Stimulated activated effector memory CD8-positive, alpha-beta T cell treated with anti-CD3 and anti-CD28 coated beads, Interleukin-12 subunit alpha, Interleukin-12 subunit beta, amount 100 ng/mL, for 72 hours (primary cell): ENCODE measurements at regions not wholly inside any gene's neighbourhood (a gene's known extent, or its start where the extent isn't known, plus 50 kb on each side); places are given as distances from the start of the nearest gene placed in this dataset.

Experiments used
- ATAC-seq: fragments of 150-1000 bp; cut with Tn5 transposase; 2 replicates; pipeline ENCODE4 v1.10.0; 2021
- DNase-seq, 2 donors: peaks; one replicate each; pipeline ENCODE4 v3.0.0; 2021 to 2022; ENCODE audit warnings: low spot score in 2 of 2
- H3K27ac Mint-ChIP-seq: one replicate; pipeline ENCODE4 v1.8.0; 2022; ENCODE audit warnings: mild to moderate bottlenecking, mixed read lengths
- H3K36me3 Mint-ChIP-seq: one replicate; pipeline ENCODE4 v1.8.0; 2022; ENCODE audit warnings: mild to moderate bottlenecking, mixed read lengths
- H3K4me1 Mint-ChIP-seq: one replicate; pipeline ENCODE4 v1.8.0; 2022; ENCODE audit warnings: mixed read lengths
- H3K4me3 Mint-ChIP-seq: one replicate; pipeline ENCODE4 v1.8.0; 2022; ENCODE audit warnings: mild to moderate bottlenecking, mixed read lengths
- H3K9me3 Mint-ChIP-seq: one replicate; pipeline ENCODE4 v1.8.0; 2022; ENCODE audit warnings: mixed read lengths

DNA sequence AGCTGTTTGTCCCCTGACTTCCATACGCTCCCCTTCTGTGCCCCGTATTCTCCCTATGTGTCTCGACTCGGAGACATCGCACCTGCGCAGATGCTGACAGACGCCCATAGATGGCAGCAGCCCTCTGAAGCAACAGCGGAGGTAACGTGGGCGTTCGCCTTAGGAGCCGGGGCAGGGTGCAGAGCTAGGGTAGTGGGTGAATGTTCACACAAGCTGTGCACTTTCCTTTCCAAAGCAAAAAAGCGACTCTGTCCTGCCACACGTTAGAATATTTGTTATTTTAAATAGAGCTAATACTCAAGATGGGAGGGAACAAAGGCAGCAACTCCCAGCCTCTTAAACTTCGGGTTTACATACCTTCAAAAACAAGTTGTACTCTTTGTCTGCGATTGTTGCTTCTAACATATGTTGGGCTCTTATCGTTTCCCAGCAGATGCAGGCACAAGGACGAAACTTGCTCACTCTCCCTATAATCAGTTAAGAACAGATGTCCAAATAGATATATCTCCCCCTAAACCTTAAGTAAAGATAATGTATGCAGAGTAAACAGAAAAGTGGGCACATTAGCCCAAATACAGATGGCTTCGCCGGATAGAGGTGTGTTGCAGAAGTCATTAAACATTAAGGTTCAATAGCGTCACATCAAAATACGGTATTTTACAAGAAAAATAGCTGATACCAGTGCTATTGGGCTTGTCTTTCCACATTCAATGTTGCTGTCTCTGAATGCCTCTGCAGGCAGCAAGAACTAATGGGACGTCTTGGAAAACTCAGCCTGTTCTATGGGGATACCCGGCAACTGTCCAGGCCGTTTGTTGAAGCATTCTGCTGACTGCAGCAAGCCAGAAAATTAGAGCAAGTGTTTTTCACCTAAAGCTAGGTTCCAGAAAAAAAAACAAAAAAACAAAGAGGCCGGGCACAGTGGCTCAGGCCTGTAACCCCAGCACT is 340.3 kb upstream of the PRKCQ start:
- ATAC-seq (peak; percentile 98), DNase-seq (peak; percentile 60 to 85)
- Mint-ChIP-seq H3K9me3 (no peaks in the 10 kb centered on the region), H3K4me1 (peaks cover 39% of the 10 kb centered on the region), H3K4me3 (peak overlapping the region; percentile 44), H3K36me3 (no peaks in the 10 kb centered on the region), H3K27ac (no peak overlapping the region)

DNA sequence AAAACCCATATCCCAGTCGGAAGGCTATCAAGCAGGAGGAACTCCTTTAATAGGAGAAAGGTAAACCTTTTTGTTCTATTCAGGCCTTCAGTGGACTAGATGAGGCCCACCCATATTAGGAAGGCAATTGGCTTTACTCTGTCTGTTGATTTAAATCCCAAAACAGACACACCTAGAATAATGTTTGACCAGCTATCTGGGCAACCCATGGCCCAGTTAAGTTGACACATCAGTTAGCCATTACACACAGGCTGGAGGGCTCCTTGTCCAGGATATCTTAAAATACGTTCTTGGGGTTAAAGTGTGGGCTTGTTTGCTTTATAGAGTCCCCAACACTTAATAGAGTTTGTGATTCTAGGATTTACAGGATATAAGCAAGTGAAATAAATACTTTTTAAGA is 339.0 kb upstream of the PRKCQ start:
- DNase-seq: no peak
- no peak overlapping the region for H3K4me3 Mint-ChIP-seq
- no peaks in the 10 kb centered on the region for H3K36me3 Mint-ChIP-seq
- H3K27ac Mint-ChIP-seq: no peak overlapping the region
- H3K4me1 Mint-ChIP-seq: peaks cover 26% of the 10 kb centered on the region
- no peaks in the 10 kb centered on the region for H3K9me3 Mint-ChIP-seq
- no peak for ATAC-seq

DNA sequence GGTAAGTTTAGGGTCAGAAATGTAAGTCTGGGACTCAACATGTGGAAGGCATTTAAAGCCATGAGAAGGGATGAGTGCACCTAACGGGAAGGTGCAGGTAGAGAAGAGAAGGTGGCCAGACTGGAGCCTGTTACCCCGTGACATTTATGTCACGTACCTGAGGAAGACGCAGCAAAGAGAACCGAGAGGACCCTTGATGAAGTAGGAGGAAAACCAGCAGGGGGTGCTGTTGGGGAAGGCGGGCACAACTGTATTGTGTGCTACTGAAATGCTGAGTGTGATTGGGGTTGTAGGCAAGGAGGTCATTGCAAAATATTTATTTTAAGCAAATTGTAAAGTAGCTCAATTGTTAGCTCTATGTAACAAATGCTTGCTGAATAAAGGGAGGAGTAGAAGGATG is 338.2 kb upstream of the PRKCQ start:
- ATAC-seq (peak; percentile 74), DNase-seq (peak; percentile 74 to 86)
- no peak overlapping the region for H3K27ac Mint-ChIP-seq
- H3K4me1 Mint-ChIP-seq: peaks cover 24% of the 10 kb centered on the region
- H3K4me3 Mint-ChIP-seq: no peak overlapping the region
- H3K9me3 Mint-ChIP-seq: no peaks in the 10 kb centered on the region
- H3K36me3 Mint-ChIP-seq: no peaks in the 10 kb centered on the region

DNA sequence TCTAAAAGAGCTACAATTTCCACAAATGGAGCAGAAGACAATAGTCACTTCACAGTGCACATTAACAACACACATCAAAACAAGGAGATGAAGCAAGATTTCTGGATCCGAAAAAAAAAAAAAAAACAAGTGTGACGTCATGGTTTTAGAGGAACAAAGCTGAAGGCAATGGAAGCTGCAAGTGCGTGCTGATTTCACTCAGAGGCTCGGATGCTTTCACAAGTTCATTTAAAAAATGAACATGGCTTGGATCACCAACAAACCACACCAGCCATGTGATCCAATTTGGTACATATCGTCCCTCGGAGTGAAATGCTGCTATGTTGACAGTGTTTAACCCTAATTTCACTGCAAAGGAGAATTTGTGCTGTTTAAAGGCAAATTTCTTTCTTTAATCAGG is 337.0 kb upstream of the PRKCQ start:
- Mint-ChIP-seq H3K4me1 (peaks cover 24% of the 10 kb centered on the region), H3K9me3 (no peaks in the 10 kb centered on the region), H3K27ac (no peak overlapping the region), H3K4me3 (no peak overlapping the region), H3K36me3 (no peaks in the 10 kb centered on the region)
- ATAC-seq (no peak), DNase-seq (no peak)

DNA sequence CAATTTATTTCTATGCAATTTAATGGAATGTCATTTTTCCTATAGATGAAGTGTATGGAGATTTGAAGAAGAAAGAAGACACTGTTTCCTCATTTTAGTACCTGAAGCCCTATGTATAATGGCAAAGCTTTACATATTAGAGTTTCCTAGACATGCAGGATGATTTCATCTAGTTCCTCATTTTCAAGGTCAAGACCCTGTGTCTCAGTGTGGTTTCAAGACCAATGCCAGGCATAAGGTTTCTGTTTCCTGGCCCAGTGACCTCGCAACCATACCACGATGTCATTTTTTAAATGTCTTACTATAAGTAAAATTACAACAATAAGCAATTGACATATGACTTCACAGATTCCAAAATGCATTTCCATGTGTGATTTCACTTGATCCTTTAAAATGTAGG is 336.5 kb upstream of the PRKCQ start:
- Mint-ChIP-seq H3K9me3 (no peaks in the 10 kb centered on the region), H3K36me3 (no peaks in the 10 kb centered on the region), H3K27ac (no peak overlapping the region), H3K4me3 (no peak overlapping the region), H3K4me1 (peaks cover 27% of the 10 kb centered on the region)
- ATAC-seq (no peak), DNase-seq (no peak)

DNA sequence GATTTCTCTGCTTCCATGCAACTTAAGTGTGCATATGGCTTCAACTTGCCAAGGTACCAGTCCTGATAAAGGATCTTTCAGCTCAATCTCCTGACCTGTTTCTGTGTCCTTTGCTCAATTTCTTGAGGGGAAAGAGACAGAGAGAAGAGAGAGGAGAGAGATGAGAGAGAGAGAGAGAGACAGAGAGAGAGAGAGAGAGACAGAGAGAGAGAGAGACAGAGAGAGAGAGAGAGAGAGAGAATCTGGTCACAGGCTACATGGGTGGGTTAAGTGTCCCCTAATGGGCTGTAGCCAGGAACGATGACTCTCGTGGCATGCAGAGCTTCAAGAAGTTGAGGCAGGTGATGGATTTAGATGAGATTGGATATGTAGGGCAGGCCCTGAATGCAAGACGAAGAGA is 335.2 kb upstream of the PRKCQ start:
- H3K4me3 Mint-ChIP-seq: no peak overlapping the region
- ATAC-seq (no peak), DNase-seq (no peak)
- no peaks in the 10 kb centered on the region for H3K9me3 Mint-ChIP-seq
- H3K36me3 Mint-ChIP-seq: no peaks in the 10 kb centered on the region
- H3K4me1 Mint-ChIP-seq: peaks cover 24% of the 10 kb centered on the region
- no peak overlapping the region for H3K27ac Mint-ChIP-seq

DNA sequence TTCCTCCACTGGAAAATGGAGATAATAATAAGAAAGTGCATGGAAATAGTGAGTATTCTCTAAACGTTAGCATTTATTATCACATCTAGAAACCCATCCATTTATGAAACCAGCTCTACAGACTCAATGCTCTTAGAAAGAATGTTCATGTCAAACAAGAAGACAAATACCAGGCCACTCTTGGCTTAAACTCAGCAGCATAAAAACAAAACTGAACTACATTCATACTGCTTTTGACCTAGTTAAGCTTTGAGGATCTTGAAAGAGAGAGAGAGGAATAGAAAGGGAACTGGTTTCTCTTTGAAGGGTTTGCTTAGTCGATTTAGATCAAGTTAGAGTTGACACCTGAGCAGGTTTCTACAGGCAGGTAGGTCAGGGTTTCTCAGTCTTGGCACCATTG is 332.9 kb upstream of the PRKCQ start:
- Mint-ChIP-seq H3K9me3 (peaks cover 5% of the 10 kb centered on the region), H3K4me1 (peaks cover 10% of the 10 kb centered on the region), H3K4me3 (no peak overlapping the region), H3K27ac (no peak overlapping the region), H3K36me3 (no peaks in the 10 kb centered on the region)
- ATAC-seq (peak; percentile 73), DNase-seq (no peak)

DNA sequence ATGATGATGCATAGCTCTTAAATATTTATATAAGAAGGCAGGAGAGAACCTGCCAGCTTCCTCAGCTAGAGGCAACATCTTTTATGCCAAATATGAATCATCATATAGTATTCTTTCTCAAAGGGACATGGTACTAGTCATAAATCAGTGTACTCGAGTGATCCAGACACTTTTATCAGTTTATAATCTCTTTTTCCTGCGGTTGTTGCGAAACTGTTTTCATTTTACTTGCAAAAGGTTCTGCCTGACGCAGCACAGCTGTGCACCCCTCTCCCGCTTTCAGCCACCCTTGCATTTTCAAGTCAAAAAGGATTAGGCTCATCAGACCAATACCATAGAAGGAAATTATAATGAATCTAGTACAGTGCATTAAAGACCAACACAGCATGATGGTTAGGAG is 332.3 kb upstream of the PRKCQ start:
- Mint-ChIP-seq H3K27ac (no peak overlapping the region), H3K4me3 (no peak overlapping the region), H3K36me3 (no peaks in the 10 kb centered on the region), H3K4me1 (peaks cover 5% of the 10 kb centered on the region), H3K9me3 (peaks cover 5% of the 10 kb centered on the region)
- DNase-seq (no peak), ATAC-seq (peak; percentile 72)

DNA sequence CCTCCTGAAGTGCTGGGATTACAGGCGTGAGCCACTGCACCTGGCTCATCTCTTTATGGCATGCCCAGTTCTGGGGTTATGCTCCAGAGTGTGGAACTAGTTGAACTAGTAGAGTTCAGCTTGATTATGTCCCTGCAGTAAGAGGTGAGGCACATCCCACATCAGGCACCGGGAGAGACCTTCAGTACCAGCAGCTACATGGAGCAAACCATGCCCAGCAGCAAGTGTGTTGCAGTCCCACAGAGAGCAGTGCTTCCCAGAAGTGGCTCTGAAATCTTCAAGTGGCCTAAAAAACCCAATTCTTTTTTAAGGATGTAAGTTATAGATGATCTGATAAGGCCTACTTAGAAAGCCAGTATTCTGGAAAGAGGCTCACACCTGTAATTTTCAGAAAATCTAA is 331.9 kb upstream of the PRKCQ start:
- DNase-seq (no peak), ATAC-seq (no peak)
- Mint-ChIP-seq H3K4me1 (peaks cover 5% of the 10 kb centered on the region), H3K9me3 (peaks cover 5% of the 10 kb centered on the region), H3K27ac (no peak overlapping the region), H3K36me3 (no peaks in the 10 kb centered on the region), H3K4me3 (no peak overlapping the region)

DNA sequence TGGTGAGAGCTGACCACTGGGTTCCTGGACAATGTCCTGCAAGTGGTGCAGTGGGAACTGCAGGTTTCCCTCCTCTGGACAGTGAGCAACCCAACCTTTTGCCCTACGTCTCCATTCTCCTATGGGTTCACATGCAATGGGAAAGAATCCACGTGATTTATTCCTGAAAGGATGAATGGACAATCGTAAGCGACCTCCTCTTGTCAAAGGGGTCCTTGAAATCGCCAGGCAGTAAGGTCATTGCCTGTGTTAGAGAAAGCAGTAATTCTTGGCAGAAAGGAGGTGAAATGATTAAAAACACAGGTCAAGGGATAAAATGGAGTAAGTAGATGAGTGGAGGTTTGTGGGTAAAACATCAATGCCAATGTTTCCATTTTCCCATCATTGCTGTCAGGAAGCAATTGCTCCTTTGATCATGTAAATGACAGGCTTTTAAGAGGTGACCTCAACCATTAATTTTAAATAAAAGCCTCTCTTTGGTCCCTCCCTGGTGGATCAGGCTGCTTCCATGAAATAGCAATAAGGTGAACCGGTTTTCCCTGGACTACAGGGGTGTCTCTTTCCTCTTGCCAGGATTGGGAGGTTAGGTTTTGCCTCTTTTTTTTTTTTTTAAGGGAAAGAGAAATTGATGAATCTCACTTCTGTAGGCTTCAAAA is 330.0 kb upstream of the PRKCQ start:
- H3K36me3 Mint-ChIP-seq: no peaks in the 10 kb centered on the region
- peaks cover 5% of the 10 kb centered on the region for H3K4me1 Mint-ChIP-seq
- DNase-seq: no peak
- peaks cover 9% of the 10 kb centered on the region for H3K9me3 Mint-ChIP-seq
- H3K4me3 Mint-ChIP-seq: no peak overlapping the region
- ATAC-seq: no peak
- H3K27ac Mint-ChIP-seq: no peak overlapping the region

DNA sequence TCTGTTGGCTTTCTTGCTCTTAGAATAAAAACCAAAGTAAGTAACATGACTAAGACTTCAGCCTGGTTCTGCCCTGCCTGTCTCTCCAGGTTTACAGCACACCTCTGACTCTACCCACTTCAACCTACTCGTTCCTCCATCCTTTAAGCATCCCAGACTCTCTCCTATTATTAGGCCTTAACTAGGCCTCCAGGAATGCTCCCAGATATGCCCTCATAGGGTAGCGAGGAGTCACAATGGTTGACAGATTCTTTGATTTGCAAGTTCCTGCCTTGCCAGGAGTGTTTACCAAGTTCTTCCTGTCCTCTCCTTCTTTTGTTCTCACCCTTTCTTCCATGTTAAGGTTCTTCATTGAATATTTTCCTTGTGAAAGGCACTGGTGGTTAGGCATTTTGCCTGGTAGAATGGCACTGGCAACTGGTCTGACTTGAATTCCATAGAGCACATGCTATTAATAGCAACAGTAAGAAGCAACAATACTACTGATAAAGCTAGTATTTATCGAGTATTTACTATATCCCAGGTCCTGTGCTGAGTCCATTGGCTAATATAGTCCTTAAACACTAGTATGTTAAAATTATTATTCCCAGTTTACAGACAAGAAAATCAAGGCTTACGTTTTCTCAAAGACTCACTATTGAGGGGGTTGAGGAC is 327.9 kb upstream of the PRKCQ start:
- no peak for DNase-seq
- Mint-ChIP-seq H3K36me3 (no peaks in the 10 kb centered on the region), H3K4me1 (peaks cover 5% of the 10 kb centered on the region), H3K27ac (no peak overlapping the region), H3K9me3 (peaks cover 11% of the 10 kb centered on the region), H3K4me3 (no peak overlapping the region)
- no peak for ATAC-seq

DNA sequence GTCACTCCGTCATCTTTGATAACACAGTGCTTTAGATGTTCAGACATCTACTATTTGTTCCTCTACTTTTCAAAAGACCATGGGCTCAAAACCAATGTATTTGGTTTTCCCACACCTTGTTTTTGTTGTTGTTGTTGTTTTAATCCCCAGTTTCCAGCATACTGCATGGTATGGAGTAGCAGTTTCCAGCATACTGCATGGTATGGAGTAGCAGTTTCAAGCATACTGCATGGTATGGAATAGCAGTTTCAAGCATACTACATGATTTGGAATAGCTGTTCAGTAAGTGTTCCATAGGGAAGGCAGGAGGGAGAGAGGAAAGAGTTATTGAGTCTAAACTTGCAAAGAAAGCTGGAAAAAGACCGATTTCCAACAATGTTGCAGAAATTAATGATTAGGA is 314.3 kb upstream of the PRKCQ start:
- ATAC-seq: no peak
- Mint-ChIP-seq H3K4me3 (no peak overlapping the region), H3K9me3 (no peaks in the 10 kb centered on the region), H3K36me3 (no peaks in the 10 kb centered on the region), H3K27ac (no peak overlapping the region), H3K4me1 (no peaks in the 10 kb centered on the region)
- DNase-seq: no peak

DNA sequence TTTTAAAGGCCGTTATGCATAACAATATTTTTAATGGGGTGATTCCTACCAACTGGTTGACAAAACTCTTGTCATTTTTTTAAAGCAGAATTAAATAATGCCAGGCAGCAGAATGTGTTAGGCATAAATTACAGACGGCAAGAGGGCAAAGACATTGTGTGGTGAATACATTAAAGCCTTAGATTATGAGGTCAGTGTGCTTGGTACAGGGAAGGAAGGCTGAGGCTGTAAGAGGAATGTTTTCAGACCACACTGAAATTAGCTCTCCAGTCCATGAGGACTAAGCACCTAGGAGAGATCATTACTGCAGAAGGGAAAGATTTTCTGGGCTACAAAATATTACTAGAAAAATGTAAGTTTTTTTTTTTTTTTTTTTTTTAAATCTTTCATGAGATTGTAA is 312.8 kb upstream of the PRKCQ start:
- no peaks in the 10 kb centered on the region for H3K4me1 Mint-ChIP-seq
- no peaks in the 10 kb centered on the region for H3K9me3 Mint-ChIP-seq
- H3K4me3 Mint-ChIP-seq: no peak overlapping the region
- ATAC-seq (no peak), DNase-seq (no peak)
- no peaks in the 10 kb centered on the region for H3K36me3 Mint-ChIP-seq
- no peak overlapping the region for H3K27ac Mint-ChIP-seq

DNA sequence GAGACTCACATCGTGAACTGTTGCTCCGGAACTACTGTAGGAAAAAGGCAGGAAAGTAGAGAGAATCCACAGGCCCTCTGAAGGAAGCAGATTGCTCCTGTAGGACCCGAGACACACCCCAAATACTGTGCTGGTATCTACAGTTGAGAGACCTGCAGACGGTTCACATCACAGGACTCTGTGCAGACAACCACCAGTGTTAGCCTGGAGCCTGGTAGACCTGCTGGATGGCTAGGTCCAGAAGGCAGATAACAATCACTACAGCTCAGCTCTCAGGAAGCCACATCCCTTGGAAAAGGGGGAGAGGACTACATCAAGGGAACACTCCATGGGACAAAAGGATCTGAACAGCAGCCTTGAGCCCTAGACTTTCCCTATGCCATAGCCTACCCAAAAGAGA is 311.8 kb upstream of the PRKCQ start:
- Mint-ChIP-seq H3K36me3 (no peaks in the 10 kb centered on the region), H3K4me3 (no peak overlapping the region), H3K9me3 (no peaks in the 10 kb centered on the region), H3K4me1 (no peaks in the 10 kb centered on the region), H3K27ac (no peak overlapping the region)
- DNase-seq (no peak), ATAC-seq (no peak)

DNA sequence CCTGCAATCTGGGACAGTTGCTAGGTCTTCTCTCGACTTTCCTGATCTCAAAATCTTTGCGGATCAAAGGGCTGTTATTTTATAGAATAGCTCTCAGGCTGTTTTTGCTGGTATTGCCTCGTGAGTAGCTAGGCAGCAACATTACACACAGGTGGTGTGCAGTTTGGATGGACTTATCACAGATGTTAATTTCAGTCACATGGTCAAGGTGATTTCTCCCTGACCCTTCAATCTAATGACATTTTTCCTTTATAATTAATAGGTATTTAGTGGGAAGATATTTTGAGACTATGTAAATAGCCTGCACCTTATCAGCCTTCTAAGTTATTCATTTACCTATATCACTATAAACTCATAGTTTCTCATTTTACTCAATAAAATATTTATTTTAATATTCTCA is 309.6 kb upstream of the PRKCQ start:
- no peaks in the 10 kb centered on the region for H3K36me3 Mint-ChIP-seq
- peaks cover 7% of the 10 kb centered on the region for H3K4me1 Mint-ChIP-seq
- no peak overlapping the region for H3K4me3 Mint-ChIP-seq
- ATAC-seq (no peak), DNase-seq (no peak)
- no peaks in the 10 kb centered on the region for H3K9me3 Mint-ChIP-seq
- H3K27ac Mint-ChIP-seq: no peak overlapping the region

DNA sequence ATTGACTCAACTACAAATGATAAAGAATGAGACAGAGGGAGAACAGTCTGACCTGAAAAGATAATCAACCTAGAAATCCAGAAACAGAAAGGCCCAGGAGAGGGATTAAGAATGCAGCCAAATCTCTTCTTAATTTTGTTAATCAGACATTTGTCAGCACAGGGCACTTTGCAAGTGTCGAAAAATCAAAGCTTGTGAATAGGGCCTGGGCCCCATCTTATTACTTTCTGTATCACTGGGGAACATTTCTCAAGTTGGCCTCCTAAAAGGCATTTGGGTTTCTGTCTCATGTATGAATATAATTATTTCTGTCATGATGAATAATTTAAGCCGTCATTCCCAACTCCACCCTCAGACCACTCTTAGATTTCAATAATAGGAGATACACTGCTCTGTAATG is 308.4 kb upstream of the PRKCQ start:
- ATAC-seq (no peak), DNase-seq (no peak)
- Mint-ChIP-seq H3K4me3 (no peak overlapping the region), H3K36me3 (no peaks in the 10 kb centered on the region), H3K4me1 (peaks cover 7% of the 10 kb centered on the region), H3K27ac (no peak overlapping the region), H3K9me3 (no peaks in the 10 kb centered on the region)
